C4-2B (cell line): ENCODE measurements at regions not wholly inside any gene's neighbourhood (a gene's known extent, or its start where the extent isn't known, plus 50 kb on each side); places are given as distances from the start of the nearest gene placed in this dataset.

Source experiments
- CTCF ChIP-seq: fragments of 450-650 bp; conservative IDR thresholded peaks from 2 replicates; pipeline ENCODE4 v1.5.1; 2017; ENCODE audit warnings: mild to moderate bottlenecking
- ZFX ChIP-seq: fragments of 450-650 bp; IDR thresholded peaks from 2 replicates; pipeline ENCODE4 v1.6.1; 2017

- no peak for TF ChIP-seq CTCF
- TF ChIP-seq ZFX, result no peak
Measured at GRCh38 chr18:40338284-40338683, 1616.8 kb upstream of the PIK3C3 start.
